Skeletal muscle tissue (tissue), 3 donors: ENCODE measurements at regions not wholly inside any gene's neighbourhood (a gene's known extent, or its start where the extent isn't known, plus 50 kb on each side); places are given as distances from the start of the nearest gene placed in this dataset.

Source experiments
- H3K27ac ChIP-seq: one replicate; pipeline ENCODE4 v1.7.0; 2013; ENCODE audit warnings: mild to moderate bottlenecking, low read depth, low read length, inconsistent platforms
- H3K27me3 ChIP-seq, 3 donors: one replicate each; pipeline ENCODE4 v1.7.0; 2013; ENCODE audit warnings: low read length in 3 of 3; ENCODE audit not compliant: control insufficient read depth in 3 of 3, insufficient read depth in 3 of 3
- H3K36me3 ChIP-seq, 3 donors: one replicate each; pipeline ENCODE4 v1.7.0; 2013; ENCODE audit warnings: low read length in 3 of 3; ENCODE audit not compliant: control insufficient read depth in 3 of 3, insufficient read depth in 3 of 3
- H3K4me1 ChIP-seq, 3 donors: one replicate each; pipeline ENCODE4 v1.7.0; 2013; ENCODE audit warnings: low read length in 3 of 3, mild to moderate bottlenecking in 3 of 3; ENCODE audit not compliant: control insufficient read depth in 3 of 3, insufficient read depth in 3 of 3
- H3K4me3 ChIP-seq, 3 donors: one replicate each; pipeline ENCODE4 v1.7.0; 2013; ENCODE audit warnings: low read length in 3 of 3
- H3K9ac ChIP-seq, 3 donors: one replicate each; pipeline ENCODE4 v1.7.0; 2013; ENCODE audit warnings: low read length in 3 of 3, mild to moderate bottlenecking in 3 of 3, moderate library complexity in 2 of 3, low read depth in 1 of 3
- H3K9me3 ChIP-seq, 3 donors: one replicate each; pipeline ENCODE4 v1.7.0; 2013; ENCODE audit warnings: low read length in 3 of 3; ENCODE audit not compliant: control insufficient read depth in 3 of 3
- donor health status: Osteomylitis.

DNA sequence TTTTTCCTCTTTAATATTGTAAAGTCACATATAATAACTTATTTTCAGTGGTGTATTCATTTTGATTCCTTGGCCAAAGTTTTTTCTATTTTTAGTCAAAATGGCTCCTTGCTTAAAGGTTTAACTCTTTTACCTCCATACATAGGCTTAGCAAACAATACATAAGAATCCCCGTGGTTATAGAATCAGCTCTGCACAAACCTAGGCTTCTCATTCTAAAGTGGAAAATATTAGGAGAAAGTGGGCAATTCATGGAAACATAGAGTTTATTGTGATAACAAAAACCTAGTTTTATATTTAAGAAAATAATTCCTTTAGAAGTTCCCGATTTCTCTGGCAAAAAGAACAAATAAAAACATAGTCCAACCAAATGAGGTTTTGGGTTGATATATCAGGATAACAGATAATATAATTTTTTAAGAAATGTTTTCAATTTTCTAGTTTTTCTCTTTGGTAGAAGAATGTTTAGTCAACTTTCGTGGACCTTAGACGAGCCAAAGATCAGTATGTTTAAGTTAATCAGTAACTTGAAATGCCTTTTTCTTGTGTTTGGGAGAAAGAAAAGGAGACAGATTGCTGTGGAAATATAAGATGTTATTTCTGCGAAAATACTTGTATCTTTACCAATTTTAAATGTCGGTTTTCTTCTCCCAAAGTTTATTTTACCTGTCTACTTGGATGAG is 93.4 kb upstream of the KLF12 start:
- Histone ChIP-seq H3K27ac (no peak overlapping the region), H3K27me3 (no peaks in the 10 kb centered on the region), H3K36me3 (no peaks in the 10 kb centered on the region), H3K4me3 (no peak overlapping the region), H3K9ac (no peak overlapping the region), H3K4me1 (no peaks in the 10 kb centered on the region), H3K9me3 (no peaks in the 10 kb centered on the region)

DNA sequence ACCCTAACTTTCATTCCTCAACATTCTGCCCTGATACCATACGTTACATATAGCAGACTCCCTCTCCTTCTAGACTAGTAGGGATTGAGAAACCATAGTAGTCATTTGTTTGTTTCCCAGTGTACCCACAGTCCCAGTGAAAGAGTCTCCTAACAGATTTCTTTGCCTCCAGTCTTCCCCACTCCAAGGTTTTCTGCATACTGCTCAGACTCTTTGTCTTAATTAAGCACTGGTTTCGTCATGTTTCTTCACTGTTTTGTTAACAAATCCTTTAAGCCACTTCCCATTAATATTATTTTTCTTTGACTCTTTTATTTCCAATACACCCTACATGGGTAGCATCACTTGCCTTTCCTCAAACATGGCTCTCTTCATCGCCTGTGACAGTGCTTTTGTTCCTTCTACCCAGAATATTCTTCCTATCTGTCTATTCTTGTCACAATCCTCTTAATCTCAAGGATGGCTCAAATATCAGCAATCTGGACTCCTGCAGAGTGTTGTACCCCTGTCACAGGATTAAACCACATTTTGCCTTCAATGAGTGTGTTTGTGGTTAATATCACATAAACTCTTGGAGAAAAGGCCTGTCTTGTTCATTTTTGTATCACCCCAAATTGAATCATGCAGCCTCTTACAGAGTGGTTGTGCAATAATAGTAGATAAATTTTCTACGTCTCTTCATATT is 92.7 kb upstream of the KLF12 start:
- no peaks in the 10 kb centered on the region for H3K36me3 ChIP-seq

DNA sequence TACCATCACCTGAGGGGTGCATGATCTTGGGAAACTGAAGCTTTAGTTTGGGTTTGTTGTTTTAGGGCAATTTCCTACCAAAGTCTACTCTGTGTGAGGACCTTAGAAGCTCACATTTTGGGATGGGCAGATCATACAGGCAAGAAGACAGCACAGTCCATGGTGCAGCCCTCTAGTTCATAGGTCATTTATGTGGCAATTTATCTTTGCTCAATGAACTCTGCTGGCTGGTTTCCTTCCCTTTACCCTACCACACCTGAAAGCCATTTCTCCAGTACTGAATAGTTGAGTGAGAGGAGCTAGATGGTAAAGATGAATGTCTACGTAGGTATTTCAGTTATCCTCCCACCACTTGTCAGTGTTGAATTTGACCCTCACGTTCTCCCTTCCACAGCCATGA is 87.5 kb upstream of the KLF12 start:
- Histone ChIP-seq H3K4me1 (no peaks in the 10 kb centered on the region), H3K27me3 (no peaks in the 10 kb centered on the region), H3K9me3 (no peaks in the 10 kb centered on the region), H3K27ac (no peak overlapping the region), H3K9ac (no peak overlapping the region), H3K36me3 (no peaks in the 10 kb centered on the region), H3K4me3 (no peak overlapping the region)

More for the DNA sequence above, 92.7 kb upstream of the KLF12 start:
- no peaks in the 10 kb centered on the region for H3K9me3 ChIP-seq
- H3K4me1 ChIP-seq = no peaks in the 10 kb centered on the region
- no peaks in the 10 kb centered on the region for H3K27me3 ChIP-seq
- no peak overlapping the region for H3K27ac ChIP-seq
- no peak overlapping the region for H3K9ac ChIP-seq
- H3K4me3 ChIP-seq = no peak overlapping the region

DNA sequence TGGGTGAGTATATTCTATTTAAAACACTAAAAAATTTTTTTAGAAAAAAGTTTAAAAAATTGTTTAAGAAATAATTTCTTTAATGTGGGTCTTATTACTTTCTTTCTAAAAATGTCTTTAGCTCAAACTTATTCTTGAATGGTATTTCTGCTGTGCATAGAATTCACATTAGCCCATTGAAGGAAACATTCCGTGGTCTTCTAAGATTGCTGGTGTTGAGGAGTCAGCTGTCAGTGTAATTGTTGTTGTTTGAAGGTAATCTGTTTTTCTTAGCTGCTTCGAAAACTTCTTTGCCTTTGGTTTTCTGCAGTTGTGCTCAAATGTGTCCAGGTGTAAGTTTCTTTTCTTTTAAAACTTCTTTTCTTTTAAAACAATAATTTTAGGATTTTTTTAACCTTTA is 85.4 kb upstream of the KLF12 start:
- no peak overlapping the region for H3K4me3 ChIP-seq
- no peaks in the 10 kb centered on the region for H3K4me1 ChIP-seq
- H3K36me3 ChIP-seq = no peaks in the 10 kb centered on the region
- H3K27ac ChIP-seq = no peak overlapping the region
- H3K9ac ChIP-seq = no peak overlapping the region
- no peaks in the 10 kb centered on the region for H3K27me3 ChIP-seq
- H3K9me3 ChIP-seq = no peaks in the 10 kb centered on the region

DNA sequence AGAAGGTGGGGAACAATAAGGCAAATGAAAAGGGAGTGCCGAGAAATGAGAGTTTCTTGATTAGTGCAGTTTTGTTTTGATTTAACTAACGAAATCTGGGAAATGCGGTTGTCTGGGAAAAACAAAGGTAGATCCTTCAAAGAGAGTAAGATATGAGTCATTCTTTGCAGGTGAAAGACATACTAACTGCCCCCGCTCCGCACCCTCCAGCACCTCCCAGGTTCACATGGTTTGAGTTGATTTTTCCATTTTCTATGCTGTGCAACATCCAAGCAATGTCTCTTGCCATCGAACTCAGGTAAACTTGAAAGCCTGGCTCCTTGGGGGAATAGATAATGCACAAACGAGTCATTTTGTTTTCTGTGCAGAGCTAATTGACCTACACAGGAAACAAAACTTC is 84.1 kb upstream of the KLF12 start:
- Histone ChIP-seq H3K9me3 (no peaks in the 10 kb centered on the region), H3K4me3 (no peak overlapping the region), H3K27me3 (no peaks in the 10 kb centered on the region), H3K9ac (no peak overlapping the region), H3K27ac (no peak overlapping the region), H3K36me3 (no peaks in the 10 kb centered on the region), H3K4me1 (no peaks in the 10 kb centered on the region)

DNA sequence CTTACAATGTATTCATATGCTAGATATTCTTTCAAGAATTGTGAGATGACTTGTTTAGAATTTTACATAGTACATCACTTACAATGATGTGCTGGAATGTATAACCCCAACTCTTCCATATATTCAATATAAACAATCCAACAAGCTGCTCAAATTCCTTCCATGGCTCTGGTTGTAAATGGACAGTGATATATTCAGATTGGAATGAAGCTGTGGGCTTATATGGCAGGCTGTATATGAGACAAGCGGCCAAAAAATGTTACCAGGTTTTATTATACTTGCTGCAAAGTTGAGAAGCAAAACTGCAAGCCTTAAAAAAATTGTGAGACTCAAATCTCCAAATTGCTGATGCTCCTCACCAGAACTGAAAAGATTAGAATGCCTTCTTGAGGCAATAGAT is 83.6 kb upstream of the KLF12 start:
- H3K4me3 ChIP-seq = no peak overlapping the region
- no peak overlapping the region for H3K9ac ChIP-seq
- no peaks in the 10 kb centered on the region for H3K36me3 ChIP-seq
- H3K4me1 ChIP-seq = no peaks in the 10 kb centered on the region
- no peaks in the 10 kb centered on the region for H3K9me3 ChIP-seq
- no peak overlapping the region for H3K27ac ChIP-seq
- no peaks in the 10 kb centered on the region for H3K27me3 ChIP-seq

DNA sequence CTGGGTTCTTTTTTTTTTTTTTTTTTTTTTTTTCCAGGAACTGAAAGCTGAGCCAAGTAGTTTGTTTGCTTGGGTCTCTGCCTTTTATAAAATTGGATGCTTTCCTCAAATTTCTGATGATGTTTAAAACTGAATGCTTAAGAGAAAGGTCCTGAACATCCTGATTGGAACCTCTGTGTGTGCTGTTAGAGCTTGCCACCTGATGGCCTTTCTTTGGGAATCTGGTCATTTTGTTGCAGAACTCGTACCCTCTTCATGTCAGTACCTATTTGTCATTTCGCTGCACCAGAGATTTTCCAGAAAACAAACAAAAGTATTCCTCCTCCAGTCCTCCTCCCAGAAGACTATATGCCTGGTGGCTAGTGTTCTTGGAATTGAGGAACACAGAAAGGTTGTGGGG is 81.2 kb upstream of the KLF12 start:
- Histone ChIP-seq H3K9me3 (no peaks in the 10 kb centered on the region), H3K4me1 (peaks cover 0 to 6% (median 2%) of the 10 kb centered on the region in 3 donors), H3K27me3 (no peaks in the 10 kb centered on the region), H3K27ac (no peak overlapping the region), H3K4me3 (no peak overlapping the region), H3K9ac (no peak overlapping the region), H3K36me3 (no peaks in the 10 kb centered on the region)

DNA sequence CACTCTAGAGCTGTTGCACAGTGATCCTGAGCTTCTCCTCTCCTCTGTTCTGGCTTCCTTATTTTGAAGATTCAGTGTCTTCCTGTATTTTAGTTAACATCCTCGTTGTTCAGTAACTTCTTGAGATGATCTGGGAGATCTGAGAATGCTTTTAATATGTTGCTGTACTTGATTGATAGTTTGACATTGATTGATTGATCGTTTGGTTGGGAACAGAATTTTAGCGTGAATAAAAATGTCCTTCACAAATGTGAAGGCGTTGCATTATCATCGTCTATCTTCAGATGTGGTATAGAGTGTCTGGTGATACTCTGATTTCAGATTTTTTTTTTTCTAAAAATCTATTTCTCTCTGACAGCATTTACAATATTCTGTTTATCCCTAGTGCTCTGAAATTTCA is 80.1 kb upstream of the KLF12 start:
- Histone ChIP-seq H3K9me3 (no peaks in the 10 kb centered on the region), H3K27me3 (no peaks in the 10 kb centered on the region), H3K27ac (no peak overlapping the region), H3K4me1 (peaks cover 0 to 6% (median 2%) of the 10 kb centered on the region in 3 donors), H3K36me3 (no peaks in the 10 kb centered on the region), H3K4me3 (no peak overlapping the region), H3K9ac (no peak overlapping the region)

DNA sequence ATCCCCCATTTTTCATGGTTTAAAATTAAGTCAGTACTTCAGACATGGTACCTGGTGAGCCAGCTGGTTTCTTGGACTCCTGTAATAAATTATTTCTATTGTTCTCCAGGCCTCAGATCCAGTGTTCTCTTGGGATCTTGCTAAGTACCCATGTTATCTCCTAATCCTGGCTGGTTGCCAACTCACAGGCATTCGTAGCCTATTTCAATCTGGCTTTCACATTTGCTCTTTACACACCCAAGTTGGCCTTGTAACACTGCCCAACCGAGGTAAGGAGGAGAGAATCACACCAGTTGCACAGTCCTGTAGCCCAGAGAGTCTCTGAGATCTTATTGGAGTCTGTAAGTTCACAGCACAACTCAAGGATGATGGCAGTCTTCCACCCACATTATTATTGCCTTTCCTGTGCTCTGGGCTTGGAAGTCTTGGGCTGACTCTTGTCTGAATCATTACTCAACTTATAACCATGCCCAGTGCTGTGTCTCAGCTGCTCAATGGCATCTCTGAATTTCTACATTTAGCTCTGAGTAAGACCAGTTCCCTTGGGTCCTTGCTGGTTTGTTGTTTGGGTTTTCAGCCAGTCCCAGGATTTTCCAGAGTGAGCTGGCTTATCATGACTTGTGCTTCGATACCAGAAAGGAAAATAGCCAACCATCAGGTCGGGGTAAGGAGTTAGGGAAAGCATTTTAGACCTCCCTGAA is 76.6 kb upstream of the KLF12 start:
- Histone ChIP-seq H3K36me3 (no peaks in the 10 kb centered on the region), H3K27ac (no peak overlapping the region), H3K4me1 (peaks cover 0 to 6% (median 2%) of the 10 kb centered on the region in 3 donors), H3K9ac (no peak overlapping the region), H3K4me3 (no peak overlapping the region), H3K27me3 (no peaks in the 10 kb centered on the region), H3K9me3 (no peaks in the 10 kb centered on the region)

DNA sequence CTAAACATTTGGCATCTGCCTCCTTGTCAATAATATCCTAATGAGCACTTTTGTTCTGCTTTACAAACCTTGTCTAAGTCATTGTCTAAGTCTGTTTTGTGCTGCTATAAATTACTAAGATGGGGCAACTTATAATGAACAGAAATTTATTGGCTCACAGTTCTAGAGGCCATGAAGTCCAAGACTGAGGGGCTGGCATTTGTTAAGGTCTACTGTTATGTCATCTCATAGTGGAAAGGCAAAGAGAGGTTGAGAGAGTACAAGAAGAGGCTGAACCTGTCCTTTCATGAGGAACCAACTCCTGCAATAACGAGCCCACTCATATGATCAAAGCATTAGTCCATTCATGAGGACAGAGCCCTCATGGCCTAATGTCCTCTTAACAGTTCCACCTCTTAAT is 72.7 kb upstream of the KLF12 start:
- H3K9me3 ChIP-seq = no peaks in the 10 kb centered on the region

More for the DNA sequence above, 72.7 kb upstream of the KLF12 start:
- no peaks in the 10 kb centered on the region for H3K36me3 ChIP-seq
- H3K4me3 ChIP-seq = no peak overlapping the region
- peaks cover 2 to 6% (median 4%) of the 10 kb centered on the region in 3 donors for H3K4me1 ChIP-seq
- H3K27me3 ChIP-seq = no peaks in the 10 kb centered on the region
- H3K9ac ChIP-seq = no peak overlapping the region
- no peak overlapping the region for H3K27ac ChIP-seq
